Adrenal gland (tissue), 9 donors: ENCODE measurements at regions not wholly inside any gene's neighbourhood (a gene's known extent, or its start where the extent isn't known, plus 50 kb on each side); places are given as distances from the start of the nearest gene placed in this dataset.

Experiments used
- DNase-seq, 7 donors: peaks; one replicate each; pipeline ENCODE4 v3.0.0-alpha.2; 2019 to 2020
- H3K27ac ChIP-seq, 5 donors: fragments of 200-600 bp; sonication (generic) in 4 of 5; 1 replicate in 3 of 5; 2 replicates in 2 of 5; pipeline versions ENCODE4 v1.5.1 to v1.8.0; 2016 to 2020; ENCODE audit warnings: mild to moderate bottlenecking in 1 of 5
- H3K27me3 ChIP-seq: fragments of 200-600 bp; 2 replicates; pipeline ENCODE4 v1.8.0; 2021
- H3K36me3 ChIP-seq, 2 donors: fragments of 200-600 bp; replicated peaks in 1 of 2; 1 replicate in 1 of 2; 2 replicates in 1 of 2; pipeline versions ENCODE4 v1.5.1 to v1.8.0; 2018 to 2022
- H3K4me1 ChIP-seq, 2 donors: fragments of 200-600 bp; replicated peaks in 1 of 2; 1 replicate in 1 of 2; 2 replicates in 1 of 2; pipeline versions ENCODE4 v1.5.1 to v1.8.0; 2018 to 2021
- H3K4me3 ChIP-seq, 4 donors: fragments of 200-600 bp; sonication (generic) in 3 of 4; one replicate each; pipeline ENCODE4 v1.5.1; 2016 to 2018
- H3K9me3 ChIP-seq, 3 donors: fragments of 200-600 bp; sonication (generic) in 1 of 3; replicated peaks in 1 of 3; 1 replicate in 2 of 3; 2 replicates in 1 of 3; pipeline versions ENCODE4 v1.5.1 to v1.8.0; 2016 to 2021
- POLR2A ChIP-seq, 2 donors: fragments of 450-650 bp; IDR thresholded peaks; one replicate each; pipeline ENCODE4 v1.6.1; 2017; ENCODE audit warnings: antibody characterized with exemption in 2 of 2, mild to moderate bottlenecking in 2 of 2, moderate library complexity in 1 of 2
- WGBS, 4 donors: extraction: QIAGEN DNeasy Blood & Tissue Kit in 2 of 4; methylation state at CpG; one replicate each; pipeline versions ENCODE4 v1.1.5 to v1.1.7; 2013 to 2017; 5-methylcytosine and 5-hydroxymethylcytosine counted together
- intact Hi-C, 2 donors: fragments of 100-400 bp; cut with DNase I; formaldehyde crosslinking; loops; one replicate each; pipeline versions ENCODE4 v1.14.1 to v1.15.0; 2022 to 2023
- TF ChIP-seq, protein P1 (sequence below), 6 experiments: fragments of 450-650 bp in 4 of 6; fragments of 200-600 bp in 2 of 6; sonication (generic) in 1 of 6; IDR thresholded peaks; 1 replicate in 5 of 6; 2 replicates in 1 of 6; pipeline versions ENCODE4 v1.5.1 to v1.8.0; 2016 to 2021; ENCODE audit warnings: antibody characterized with exemption in 6 of 6, mild to moderate bottlenecking in 2 of 6, moderate library complexity in 1 of 6
- donor health status: healthy with polysubstance abuse.
- donor health status: Bipolar disorder and iron deficiency.
- donor health status: DM: yes; HTN: yes; CAD: no.
- donor health status: DM: no; HTN: no; CAD: no.
- donor health status: DM: no; HTN: no; CAD: no.

DNA sequence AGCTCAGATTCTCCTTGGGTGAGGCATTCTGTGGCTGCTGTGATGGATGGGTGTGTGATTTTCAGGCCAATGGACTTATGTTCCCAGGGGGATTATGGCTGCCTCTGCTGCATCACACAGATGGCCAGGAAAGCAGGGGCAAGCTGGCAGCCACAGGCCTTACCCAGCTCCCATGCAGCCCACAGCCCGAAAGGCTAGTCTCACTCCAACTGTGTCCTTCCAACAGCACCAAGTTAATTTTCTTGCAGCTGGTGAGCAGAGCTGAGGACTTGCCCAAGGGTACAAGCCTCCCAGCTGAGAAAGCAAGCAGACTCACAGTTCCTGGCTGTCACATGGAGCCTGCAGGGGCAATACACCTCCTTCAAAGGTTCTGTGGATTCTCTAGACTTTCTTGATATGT is 155.2 kb upstream of the KHDRBS2 start:
- intact Hi-C loops = no loop called here
- no peak for TF ChIP-seq POLR2A (IDR thresholded peaks at IDR 0.05)
- TF ChIP-seq, protein P1, sequence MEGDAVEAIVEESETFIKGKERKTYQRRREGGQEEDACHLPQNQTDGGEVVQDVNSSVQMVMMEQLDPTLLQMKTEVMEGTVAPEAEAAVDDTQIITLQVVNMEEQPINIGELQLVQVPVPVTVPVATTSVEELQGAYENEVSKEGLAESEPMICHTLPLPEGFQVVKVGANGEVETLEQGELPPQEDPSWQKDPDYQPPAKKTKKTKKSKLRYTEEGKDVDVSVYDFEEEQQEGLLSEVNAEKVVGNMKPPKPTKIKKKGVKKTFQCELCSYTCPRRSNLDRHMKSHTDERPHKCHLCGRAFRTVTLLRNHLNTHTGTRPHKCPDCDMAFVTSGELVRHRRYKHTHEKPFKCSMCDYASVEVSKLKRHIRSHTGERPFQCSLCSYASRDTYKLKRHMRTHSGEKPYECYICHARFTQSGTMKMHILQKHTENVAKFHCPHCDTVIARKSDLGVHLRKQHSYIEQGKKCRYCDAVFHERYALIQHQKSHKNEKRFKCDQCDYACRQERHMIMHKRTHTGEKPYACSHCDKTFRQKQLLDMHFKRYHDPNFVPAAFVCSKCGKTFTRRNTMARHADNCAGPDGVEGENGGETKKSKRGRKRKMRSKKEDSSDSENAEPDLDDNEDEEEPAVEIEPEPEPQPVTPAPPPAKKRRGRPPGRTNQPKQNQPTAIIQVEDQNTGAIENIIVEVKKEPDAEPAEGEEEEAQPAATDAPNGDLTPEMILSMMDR (IDR thresholded peaks at IDR 0.05) = no peak
- WGBS, 4 donors = 64 to 81% methylated on average over 1 of the region's 1 CpG; no CpG with 5 or more reads in 2 of the 4 donors

DNA sequence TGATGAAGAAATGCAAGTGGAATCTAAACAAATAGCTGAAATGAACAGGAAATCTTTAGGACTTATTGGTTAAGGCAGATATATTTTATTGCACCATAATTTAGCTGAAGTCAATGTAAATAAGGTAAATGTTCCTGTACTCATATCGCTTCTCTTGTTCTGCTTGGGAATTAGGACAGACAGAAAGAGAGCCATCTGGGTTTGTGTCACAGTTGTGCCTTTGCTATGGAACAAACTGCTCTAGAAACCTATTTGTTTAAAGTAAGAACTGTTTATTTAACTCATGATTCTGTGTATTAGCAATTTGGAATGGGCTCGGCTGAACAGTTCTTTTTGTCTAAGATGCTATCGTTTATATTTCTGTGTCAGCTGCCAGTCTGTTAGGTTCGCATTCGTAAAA is 143.8 kb upstream of the KHDRBS2 start:
- 78 to 92% (median 84%) methylated on average over 5 of the region's 5 CpGs for WGBS, 4 donors
- no peaks in the 10 kb centered on the region for H3K9me3 ChIP-seq
- TF ChIP-seq, protein P1 (IDR thresholded peaks at IDR 0.05) = no peak
- TF ChIP-seq POLR2A (IDR thresholded peaks at IDR 0.05) = no peak

More for the DNA sequence above, 155.2 kb upstream of the KHDRBS2 start:
- Histone ChIP-seq H3K27me3 (no peaks in the 10 kb centered on the region), H3K36me3 (no peaks in the 10 kb centered on the region), H3K4me3 (no peak overlapping the region), H3K27ac (no peak overlapping the region), H3K4me1 (no peaks in the 10 kb centered on the region), H3K9me3 (no peaks in the 10 kb centered on the region)
- DNase-seq = no peak

DNA sequence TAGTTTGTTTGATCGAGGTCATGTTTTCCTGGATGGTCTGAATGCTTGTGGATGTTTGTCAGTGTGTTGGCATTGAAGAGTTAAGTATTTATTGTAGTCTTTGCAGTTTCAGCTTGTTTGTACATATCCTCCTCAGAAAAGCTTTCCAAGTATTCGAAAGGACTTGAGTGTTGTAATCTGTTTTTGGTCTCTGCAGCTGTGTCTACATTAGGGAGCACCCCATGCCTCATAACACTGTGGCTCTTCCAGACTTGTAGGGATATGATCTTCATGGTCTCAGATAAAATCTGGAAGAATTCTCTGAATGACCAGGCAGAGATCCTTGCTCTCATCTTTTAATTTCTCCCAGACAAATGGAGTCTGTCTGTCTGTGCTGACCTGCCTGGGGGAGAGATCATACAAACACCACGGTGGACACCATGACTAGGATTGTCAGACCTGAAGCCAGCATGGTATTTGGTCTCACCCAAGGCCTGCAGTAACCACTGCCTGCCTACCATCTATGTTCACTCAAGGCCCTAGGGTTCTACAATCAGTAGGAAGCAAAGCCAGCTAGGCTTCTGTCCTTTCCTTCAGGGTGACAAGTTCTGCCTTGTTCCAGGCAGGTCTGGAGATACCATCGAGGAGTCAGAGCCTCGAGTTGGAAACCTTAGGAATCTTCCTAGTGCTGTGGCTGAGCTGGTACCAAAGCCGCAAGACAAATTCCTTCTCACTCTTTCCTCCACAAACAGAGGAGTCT is 114.7 kb upstream of the KHDRBS2 start:
- H3K4me1 ChIP-seq = no peaks in the 10 kb centered on the region
- H3K27me3 ChIP-seq = no peaks in the 10 kb centered on the region
- H3K27ac ChIP-seq = no peak overlapping the region
- no peak overlapping the region for H3K4me3 ChIP-seq
- no peak for DNase-seq
- no peaks in the 10 kb centered on the region for H3K9me3 ChIP-seq
- TF ChIP-seq, protein P1 (IDR thresholded peaks at IDR 0.05) = no peak
- TF ChIP-seq POLR2A (IDR thresholded peaks at IDR 0.05) = no peak
- 68 to 84% (median 75%) methylated on average over 5 to 6 of the region's 6 CpGs for WGBS, 4 donors
- H3K36me3 ChIP-seq = no peaks in the 10 kb centered on the region
- intact Hi-C loops = no loop called here

More for the DNA sequence above, 143.8 kb upstream of the KHDRBS2 start:
- Histone ChIP-seq H3K27ac (no peak overlapping the region), H3K27me3 (no peaks in the 10 kb centered on the region), H3K4me3 (no peak overlapping the region), H3K4me1 (no peaks in the 10 kb centered on the region), H3K36me3 (no peaks in the 10 kb centered on the region)
- no peak for DNase-seq
- intact Hi-C loops = no loop called here

GRCh38 chr6:62393608-62394007 is 107.6 kb upstream of the KHDRBS2 start:
- intact Hi-C loops = no loop called here
- no peaks in the 10 kb centered on the region for H3K27me3 ChIP-seq
- no peaks in the 10 kb centered on the region for H3K36me3 ChIP-seq
- no peak for TF ChIP-seq POLR2A (IDR thresholded peaks at IDR 0.05)
- TF ChIP-seq, protein P1 (IDR thresholded peaks at IDR 0.05) = no peak
- H3K27ac ChIP-seq = no peak overlapping the region
- H3K9me3 ChIP-seq = no peaks in the 10 kb centered on the region
- DNase-seq = no peak
- no peak overlapping the region for H3K4me3 ChIP-seq
- no peaks in the 10 kb centered on the region for H3K4me1 ChIP-seq
- WGBS, 4 donors = 79 to 84% (median 82%) methylated on average over 3 of the region's 3 CpGs
